HL-60 (cell line): ENCODE measurements at regions not wholly inside any gene's neighbourhood (a gene's known extent, or its start where the extent isn't known, plus 50 kb on each side); places are given as distances from the start of the nearest gene placed in this dataset.

ENCODE experiments used
- GABPA ChIP-seq: IDR thresholded peaks from 2 replicates; pipeline ENCODE4 v1.6.1; 2012; ENCODE audit warnings: low read depth
- POLR2AphosphoS5 ChIP-seq: IDR thresholded peaks from 2 replicates; pipeline ENCODE4 v1.6.1; 2012; ENCODE audit warnings: low read depth
- TF ChIP-seq, protein P1 (sequence below): IDR thresholded peaks from one replicate; pipeline ENCODE4 v1.5.1; 2011; ENCODE audit warnings: low read length, control low read depth, inconsistent platforms; ENCODE audit not compliant: insufficient read depth
- TF ChIP-seq, protein P2 (sequence below): IDR thresholded peaks from 2 replicates; pipeline ENCODE4 v1.6.1; 2012; ENCODE audit warnings: low read depth; ENCODE audit not compliant: insufficient replicate concordance

GRCh38 chr10:128713874-128714570 is 587.8 kb upstream of the MKI67 start:
- TF ChIP-seq, protein P1, sequence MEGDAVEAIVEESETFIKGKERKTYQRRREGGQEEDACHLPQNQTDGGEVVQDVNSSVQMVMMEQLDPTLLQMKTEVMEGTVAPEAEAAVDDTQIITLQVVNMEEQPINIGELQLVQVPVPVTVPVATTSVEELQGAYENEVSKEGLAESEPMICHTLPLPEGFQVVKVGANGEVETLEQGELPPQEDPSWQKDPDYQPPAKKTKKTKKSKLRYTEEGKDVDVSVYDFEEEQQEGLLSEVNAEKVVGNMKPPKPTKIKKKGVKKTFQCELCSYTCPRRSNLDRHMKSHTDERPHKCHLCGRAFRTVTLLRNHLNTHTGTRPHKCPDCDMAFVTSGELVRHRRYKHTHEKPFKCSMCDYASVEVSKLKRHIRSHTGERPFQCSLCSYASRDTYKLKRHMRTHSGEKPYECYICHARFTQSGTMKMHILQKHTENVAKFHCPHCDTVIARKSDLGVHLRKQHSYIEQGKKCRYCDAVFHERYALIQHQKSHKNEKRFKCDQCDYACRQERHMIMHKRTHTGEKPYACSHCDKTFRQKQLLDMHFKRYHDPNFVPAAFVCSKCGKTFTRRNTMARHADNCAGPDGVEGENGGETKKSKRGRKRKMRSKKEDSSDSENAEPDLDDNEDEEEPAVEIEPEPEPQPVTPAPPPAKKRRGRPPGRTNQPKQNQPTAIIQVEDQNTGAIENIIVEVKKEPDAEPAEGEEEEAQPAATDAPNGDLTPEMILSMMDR = no peak
- no peak for TF ChIP-seq POLR2AphosphoS5
- TF ChIP-seq GABPA = no peak
- TF ChIP-seq, protein P2, sequence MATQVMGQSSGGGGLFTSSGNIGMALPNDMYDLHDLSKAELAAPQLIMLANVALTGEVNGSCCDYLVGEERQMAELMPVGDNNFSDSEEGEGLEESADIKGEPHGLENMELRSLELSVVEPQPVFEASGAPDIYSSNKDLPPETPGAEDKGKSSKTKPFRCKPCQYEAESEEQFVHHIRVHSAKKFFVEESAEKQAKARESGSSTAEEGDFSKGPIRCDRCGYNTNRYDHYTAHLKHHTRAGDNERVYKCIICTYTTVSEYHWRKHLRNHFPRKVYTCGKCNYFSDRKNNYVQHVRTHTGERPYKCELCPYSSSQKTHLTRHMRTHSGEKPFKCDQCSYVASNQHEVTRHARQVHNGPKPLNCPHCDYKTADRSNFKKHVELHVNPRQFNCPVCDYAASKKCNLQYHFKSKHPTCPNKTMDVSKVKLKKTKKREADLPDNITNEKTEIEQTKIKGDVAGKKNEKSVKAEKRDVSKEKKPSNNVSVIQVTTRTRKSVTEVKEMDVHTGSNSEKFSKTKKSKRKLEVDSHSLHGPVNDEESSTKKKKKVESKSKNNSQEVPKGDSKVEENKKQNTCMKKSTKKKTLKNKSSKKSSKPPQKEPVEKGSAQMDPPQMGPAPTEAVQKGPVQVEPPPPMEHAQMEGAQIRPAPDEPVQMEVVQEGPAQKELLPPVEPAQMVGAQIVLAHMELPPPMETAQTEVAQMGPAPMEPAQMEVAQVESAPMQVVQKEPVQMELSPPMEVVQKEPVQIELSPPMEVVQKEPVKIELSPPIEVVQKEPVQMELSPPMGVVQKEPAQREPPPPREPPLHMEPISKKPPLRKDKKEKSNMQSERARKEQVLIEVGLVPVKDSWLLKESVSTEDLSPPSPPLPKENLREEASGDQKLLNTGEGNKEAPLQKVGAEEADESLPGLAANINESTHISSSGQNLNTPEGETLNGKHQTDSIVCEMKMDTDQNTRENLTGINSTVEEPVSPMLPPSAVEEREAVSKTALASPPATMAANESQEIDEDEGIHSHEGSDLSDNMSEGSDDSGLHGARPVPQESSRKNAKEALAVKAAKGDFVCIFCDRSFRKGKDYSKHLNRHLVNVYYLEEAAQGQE = no peak
